B cell (primary cell): ENCODE measurements at regions not wholly inside any gene's neighbourhood (a gene's known extent, or its start where the extent isn't known, plus 50 kb on each side); places are given as distances from the start of the nearest gene placed in this dataset.
A peak's percentile ranks its signal among the peaks of the same experiment; 100 is the strongest.

Experiments used
- ATAC-seq: fragments of 200-7000 bp; cut with Tn5 transposase; one replicate; pipeline ENCODE4 v1.10.0; 2021; ENCODE audit warnings: low read depth, mild to moderate bottlenecking, moderate number of reproducible peaks, moderate library complexity
- CTCF ChIA-PET: fragments of 350-600 bp; sonication (Branson Sonifier 250); formaldehyde crosslinking; loops from one replicate; lab custom pipeline; 2021; ENCODE audit warnings: antibody characterized with exemption, inconsistent platforms; lab: Charles Lee
- POLR2A ChIA-PET: fragments of 350-600 bp; sonication (Branson Sonifier 250); formaldehyde crosslinking; loops from one replicate; lab custom pipeline; 2021; ENCODE audit warnings: antibody characterized with exemption; lab: Charles Lee
- DNase-seq: peaks from one replicate; pipeline ENCODE4 v3.0.0; 2013
- H2AFZ ChIP-seq: 2 replicates; pipeline ENCODE4 v1.6.1; 2012; ENCODE audit warnings: mild to moderate bottlenecking, low read depth, low read length; ENCODE audit not compliant: insufficient read depth, poor library complexity, severe bottlenecking
- H3K27ac ChIP-seq, 2 donors: 1 replicate in 1 of 2; 2 replicates in 1 of 2; pipeline ENCODE4 v1.5.1; 2012 to 2013; ENCODE audit warnings: low read length in 2 of 2, mild to moderate bottlenecking in 2 of 2, moderate library complexity in 1 of 2
- H3K27me3 ChIP-seq, 4 experiments: fragments of 200-600 bp in 1 of 4; sonication (generic) in 1 of 4; replicated peaks in 1 of 4; 1 replicate in 2 of 4; 2 replicates in 2 of 4; pipeline versions ENCODE4 v1.6.1 to v1.7.0; 2013 to 2016; ENCODE audit warnings: low read length in 3 of 4, mild to moderate bottlenecking in 2 of 4, mixed read lengths in 1 of 4, moderate library complexity in 1 of 4; ENCODE audit not compliant: insufficient read depth in 4 of 4, control insufficient read depth in 3 of 4; ENCODE audit errors: control extremely low read depth in 1 of 4
- H3K36me3 ChIP-seq, 2 experiments: replicated peaks in 1 of 2; 1 replicate in 1 of 2; 2 replicates in 1 of 2; pipeline versions ENCODE4 v1.6.1 to v1.7.1; 2013; ENCODE audit warnings: low read length in 1 of 2; ENCODE audit not compliant: insufficient read depth in 2 of 2, control insufficient read depth in 1 of 2; ENCODE audit errors: control extremely low read depth in 1 of 2, extremely low read depth in 1 of 2
- H3K4me1 ChIP-seq, 2 donors: fragments of 200-600 bp in 1 of 2; sonication (generic) in 1 of 2; 1 replicate in 1 of 2; 2 replicates in 1 of 2; pipeline versions ENCODE4 v1.5.1 to v1.6.1; 2013 to 2017; ENCODE audit warnings: low read length in 2 of 2; ENCODE audit not compliant: control insufficient read depth in 2 of 2, insufficient read depth in 2 of 2
- H3K4me2 ChIP-seq: replicated peaks from 2 replicates; pipeline ENCODE3; 2012; ENCODE audit warnings: mild to moderate bottlenecking, low read depth, low read length; ENCODE audit not compliant: poor library complexity, severe bottlenecking
- H3K4me3 ChIP-seq, 5 experiments: fragments of 200-600 bp in 1 of 5; sonication (generic) in 1 of 5; 1 replicate in 3 of 5; 2 replicates in 2 of 5; pipeline versions ENCODE4 v1.5.1 to v1.7.0; 2011 to 2016; ENCODE audit warnings: low read length in 4 of 5, mild to moderate bottlenecking in 4 of 5, low read depth in 2 of 5, control low read depth in 1 of 5, moderate library complexity in 1 of 5; ENCODE audit not compliant: insufficient read depth in 1 of 5; ENCODE audit errors: control extremely low read depth in 1 of 5, extremely low read depth in 1 of 5
- H3K79me2 ChIP-seq: fragments of 200-600 bp; sonication (generic); one replicate; pipeline ENCODE4 v1.6.0; 2016; ENCODE audit warnings: low read length; ENCODE audit not compliant: control insufficient read depth, insufficient read depth
- H3K9ac ChIP-seq: fragments of 200-600 bp; sonication (generic); 2 replicates; pipeline ENCODE4 v1.6.1; 2017; ENCODE audit warnings: mild to moderate bottlenecking, low read length, moderate library complexity
- H3K9me3 ChIP-seq, 3 donors: one replicate each; pipeline versions ENCODE4 v1.6.1 to v1.7.1; 2013; ENCODE audit warnings: low read length in 2 of 3; ENCODE audit not compliant: control insufficient read depth in 2 of 3, insufficient read depth in 1 of 3; ENCODE audit errors: control extremely low read depth in 1 of 3
- H4K20me1 ChIP-seq: 2 replicates; pipeline ENCODE4 v1.6.0; 2012; ENCODE audit warnings: mild to moderate bottlenecking, low read length; ENCODE audit not compliant: insufficient read depth, control insufficient read depth, poor library complexity, severe bottlenecking
- H3K27ac Mint-ChIP-seq: one replicate; pipeline ENCODE4 v1.8.0; 2021; ENCODE audit warnings: mixed read lengths
- H3K27me3 Mint-ChIP-seq: one replicate; pipeline ENCODE4 v1.8.0; 2021; ENCODE audit warnings: mixed read lengths
- H3K4me1 Mint-ChIP-seq: one replicate; pipeline ENCODE4 v1.8.0; 2021; ENCODE audit warnings: mixed read lengths
- H3K4me3 Mint-ChIP-seq: one replicate; pipeline ENCODE4 v1.8.0; 2021; ENCODE audit warnings: mixed read lengths
- H3K9me3 Mint-ChIP-seq: one replicate; pipeline ENCODE4 v1.8.0; 2022; ENCODE audit warnings: mixed read lengths; ENCODE audit not compliant: insufficient read depth
- EZH2 ChIP-seq: IDR thresholded peaks from 2 replicates; pipeline ENCODE4 v1.6.1; 2012; ENCODE audit warnings: borderline replicate concordance, low read depth, mild to moderate bottlenecking, moderate library complexity, low read length; ENCODE audit not compliant: insufficient read depth, poor library complexity, severe bottlenecking
- WGBS: methylation state at CpG from one replicate; pipeline ENCODE4 v1.1.5; 2013; ENCODE audit warnings: missing lambda C conversion rate; ENCODE audit not compliant: insufficient coverage; 5-methylcytosine and 5-hydroxymethylcytosine counted together
- intact Hi-C: fragments of 100-400 bp; cut with micrococcal nuclease; formaldehyde crosslinking; loops from one replicate; pipeline ENCODE4 v1.10.0; 2022
- TF ChIP-seq, protein P1 (sequence below): fragments of 200-600 bp; IDR thresholded peaks from one replicate; pipeline ENCODE4 v1.8.0; 2022; ENCODE audit warnings: antibody characterized with exemption, mild to moderate bottlenecking

DNA sequence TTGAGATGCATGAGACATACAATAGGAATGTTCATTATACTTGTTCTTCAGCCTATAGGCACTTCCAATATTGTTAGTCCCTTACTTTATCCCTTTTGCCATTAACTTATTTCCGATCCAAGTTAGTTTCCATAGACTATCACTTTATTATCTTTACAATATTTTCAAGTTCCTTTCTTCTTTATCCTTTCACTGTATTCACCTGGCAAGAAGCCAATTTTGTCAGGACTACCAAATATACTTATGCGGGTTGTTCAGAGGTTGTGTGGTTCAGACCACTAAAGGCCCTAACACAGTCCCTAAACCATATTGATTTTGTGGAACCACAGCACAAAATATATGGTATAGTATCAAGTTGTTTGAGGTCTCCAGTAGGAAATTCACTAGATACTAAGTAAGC lies 245.0 kb upstream of the HTR2C start:
- no peaks in the 10 kb centered on the region for H3K27me3 Mint-ChIP-seq
- no peaks in the 10 kb centered on the region for H3K4me1 Mint-ChIP-seq
- Histone ChIP-seq H3K27me3 (no peaks in the 10 kb centered on the region), H3K36me3 (no peaks in the 10 kb centered on the region), H3K27ac (no peak overlapping the region), H3K4me3 (no peak overlapping the region), H3K4me1 (no peaks in the 10 kb centered on the region), H4K20me1 (no peaks in the 10 kb centered on the region), H3K9ac (no peak overlapping the region), H3K4me2 (no peak overlapping the region), H3K79me2 (no peaks in the 10 kb centered on the region), H3K9me3 (peaks cover 0 to 4% (median 0%) of the 10 kb centered on the region in 3 donors), H2AFZ (no peak overlapping the region)
- TF ChIP-seq, protein P1, sequence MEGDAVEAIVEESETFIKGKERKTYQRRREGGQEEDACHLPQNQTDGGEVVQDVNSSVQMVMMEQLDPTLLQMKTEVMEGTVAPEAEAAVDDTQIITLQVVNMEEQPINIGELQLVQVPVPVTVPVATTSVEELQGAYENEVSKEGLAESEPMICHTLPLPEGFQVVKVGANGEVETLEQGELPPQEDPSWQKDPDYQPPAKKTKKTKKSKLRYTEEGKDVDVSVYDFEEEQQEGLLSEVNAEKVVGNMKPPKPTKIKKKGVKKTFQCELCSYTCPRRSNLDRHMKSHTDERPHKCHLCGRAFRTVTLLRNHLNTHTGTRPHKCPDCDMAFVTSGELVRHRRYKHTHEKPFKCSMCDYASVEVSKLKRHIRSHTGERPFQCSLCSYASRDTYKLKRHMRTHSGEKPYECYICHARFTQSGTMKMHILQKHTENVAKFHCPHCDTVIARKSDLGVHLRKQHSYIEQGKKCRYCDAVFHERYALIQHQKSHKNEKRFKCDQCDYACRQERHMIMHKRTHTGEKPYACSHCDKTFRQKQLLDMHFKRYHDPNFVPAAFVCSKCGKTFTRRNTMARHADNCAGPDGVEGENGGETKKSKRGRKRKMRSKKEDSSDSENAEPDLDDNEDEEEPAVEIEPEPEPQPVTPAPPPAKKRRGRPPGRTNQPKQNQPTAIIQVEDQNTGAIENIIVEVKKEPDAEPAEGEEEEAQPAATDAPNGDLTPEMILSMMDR: no peak
- TF ChIP-seq EZH2: no peak
- intact Hi-C loops: no loop called here
- no peak overlapping the region for H3K4me3 Mint-ChIP-seq
- ChIA-PET POLR2A (no interaction called here), CTCF (no interaction called here)
- DNase-seq: no peak
- no peak overlapping the region for H3K27ac Mint-ChIP-seq
- ATAC-seq: no peak
- no CpG with 5 or more reads among the region's 2 CpGs for WGBS
- H3K9me3 Mint-ChIP-seq: no peaks in the 10 kb centered on the region

- no peaks in the 10 kb centered on the region for H3K9me3 Mint-ChIP-seq
- no peak overlapping the region for H3K27ac ChIP-seq
- ChIA-PET CTCF (interaction anchor here (0.7 kb wide), 1 partner anchor 1620 kb away, joined by 3 read pairs; no protein-coding TSS in a partner anchor), POLR2A (no interaction called here)
- no peak overlapping the region for H3K4me2 ChIP-seq
- no peak overlapping the region for H3K4me3 ChIP-seq
- DNase-seq (peak; percentile 9), ATAC-seq (no peak)
- WGBS: no CpG with 5 or more reads among the region's 3 CpGs
- no peaks in the 10 kb centered on the region for H3K36me3 ChIP-seq
- intact Hi-C loops: no loop called here
- no peak overlapping the region for H2AFZ ChIP-seq
- no peaks in the 10 kb centered on the region for H3K9me3 ChIP-seq
- H3K27ac Mint-ChIP-seq: no peak overlapping the region
- no peak overlapping the region for H3K4me3 Mint-ChIP-seq
- H3K27me3 Mint-ChIP-seq: no peaks in the 10 kb centered on the region
- no peak overlapping the region for H3K9ac ChIP-seq
- H3K27me3 ChIP-seq: no peaks in the 10 kb centered on the region
- no peak for TF ChIP-seq EZH2
- TF ChIP-seq, protein P1: peak; percentile 34
- no peaks in the 10 kb centered on the region for H3K79me2 ChIP-seq
- H3K4me1 ChIP-seq: no peaks in the 10 kb centered on the region
- H3K4me1 Mint-ChIP-seq: no peaks in the 10 kb centered on the region
- no peaks in the 10 kb centered on the region for H4K20me1 ChIP-seq
Observed at GRCh38 chrX:114344756-114345349, 239.0 kb upstream of the HTR2C start.
